Fibroblast of skin of abdomen (primary cell): ENCODE measurements at regions not wholly inside any gene's neighbourhood (a gene's known extent, or its start where the extent isn't known, plus 50 kb on each side); places are given as distances from the start of the nearest gene placed in this dataset.
"Not testable (repeated sequence)": the region's sequence is repeated elsewhere in the genome, so short reads cannot be mapped to it uniquely, and the experiment has no call there.

ENCODE experiments used
- DNase-seq: peaks from one replicate; pipeline ENCODE4 v3.0.0-alpha.2; 2013

DNA sequence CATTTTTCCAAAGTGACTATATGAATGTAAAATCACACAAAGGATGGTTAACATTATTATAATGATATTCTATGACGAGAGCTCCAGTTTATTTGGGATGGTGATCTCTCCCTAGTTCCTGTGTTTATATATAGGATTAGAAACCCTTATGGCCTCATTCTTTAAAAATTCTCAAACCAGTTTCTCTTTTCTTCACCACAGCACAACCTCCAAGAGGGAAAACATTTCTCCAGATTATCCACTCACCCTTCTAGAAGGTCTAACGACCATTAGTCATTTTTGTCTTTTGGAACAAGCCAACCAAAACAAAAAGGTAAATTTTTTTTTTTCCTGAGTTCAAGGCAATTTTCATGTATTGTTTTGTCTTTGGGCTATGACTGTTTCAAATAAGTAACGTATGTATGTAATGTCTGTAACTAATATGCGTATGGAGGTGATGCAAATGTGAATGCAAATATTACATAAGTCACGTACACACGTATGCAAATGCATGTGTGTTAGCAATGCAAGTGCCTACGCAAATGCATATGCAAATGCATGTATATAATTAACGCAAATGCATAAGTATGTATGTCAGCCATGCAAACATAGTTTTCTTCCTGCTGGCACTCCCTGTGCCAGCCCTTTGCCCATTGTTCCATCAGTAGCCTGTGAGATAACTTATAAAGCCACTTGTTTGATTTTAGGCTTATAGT is 72.5 kb upstream of the MORC3 start:
- DNase-seq: peak; percentile 50

DNA sequence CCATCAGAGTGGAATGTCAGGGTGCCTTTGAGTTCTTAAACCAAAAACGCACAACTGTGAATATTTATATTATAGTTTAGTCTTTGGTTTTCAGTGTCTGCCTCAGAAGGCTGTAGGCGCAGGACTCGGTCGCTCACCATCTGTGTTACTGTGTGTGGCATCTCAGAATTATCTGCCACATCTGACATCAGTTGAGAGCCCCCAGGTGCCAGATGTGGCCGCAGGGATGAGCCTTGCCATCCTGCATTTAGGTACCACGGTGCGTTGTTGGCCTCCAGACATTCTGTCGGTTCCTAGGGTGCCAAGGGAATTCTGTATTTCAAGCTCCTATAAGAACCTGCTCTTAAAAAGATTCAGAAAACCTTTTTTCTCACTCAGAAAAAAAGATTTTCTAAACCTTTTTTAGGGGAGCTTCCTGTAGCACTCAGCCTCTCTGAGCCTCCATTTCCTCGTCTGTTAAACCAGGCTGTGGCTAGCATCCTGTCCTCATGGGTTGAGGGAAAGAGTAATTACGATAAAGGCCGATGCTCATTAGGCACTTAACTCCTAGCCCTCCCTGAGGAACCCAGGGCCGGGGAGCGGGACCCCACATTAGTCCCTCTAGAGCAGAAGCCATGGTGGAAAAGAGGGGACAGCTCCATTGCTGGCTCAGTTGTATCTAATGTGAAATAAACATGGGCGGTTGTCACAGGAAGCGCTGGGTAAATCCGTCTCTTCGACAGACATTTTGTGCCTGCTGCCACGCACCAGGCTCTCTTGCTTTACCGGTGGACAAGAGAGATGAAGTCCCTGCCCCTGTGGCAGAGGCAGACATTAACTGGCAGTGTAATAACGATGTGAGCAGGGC is 70.2 kb upstream of the MORC3 start:
- no peak for DNase-seq

DNA sequence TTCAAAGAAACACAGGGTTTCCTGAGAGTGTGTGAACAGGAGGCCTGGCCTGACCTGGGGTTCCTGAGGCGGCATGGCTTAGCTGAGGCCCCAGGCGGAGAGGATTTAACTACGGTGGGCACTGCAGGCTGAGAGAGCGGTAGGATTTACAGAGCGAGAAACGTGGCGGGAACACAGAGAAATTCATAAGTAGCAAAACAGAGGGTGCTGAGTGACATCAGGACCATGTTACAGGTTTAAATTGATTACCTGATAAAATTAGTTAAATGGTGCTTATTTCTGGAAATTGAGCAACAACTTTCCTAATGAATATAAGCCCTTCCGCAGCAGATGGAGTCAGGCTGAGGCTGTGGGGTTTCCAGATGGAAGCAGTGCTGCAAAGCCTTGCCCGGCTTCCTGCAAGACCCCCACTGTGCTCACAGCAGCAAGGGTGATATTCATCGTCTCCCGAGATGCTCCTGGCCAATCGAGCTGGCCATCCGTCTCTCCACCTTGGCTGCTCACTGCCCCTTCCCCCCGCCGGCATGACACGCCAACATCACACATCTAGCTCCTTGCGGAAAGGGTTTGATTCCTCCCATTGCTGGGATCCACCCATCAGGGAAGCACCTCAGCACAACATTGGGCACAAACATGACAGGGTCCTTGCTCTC is 69.4 kb upstream of the MORC3 start:
- DNase-seq: no peak

DNA sequence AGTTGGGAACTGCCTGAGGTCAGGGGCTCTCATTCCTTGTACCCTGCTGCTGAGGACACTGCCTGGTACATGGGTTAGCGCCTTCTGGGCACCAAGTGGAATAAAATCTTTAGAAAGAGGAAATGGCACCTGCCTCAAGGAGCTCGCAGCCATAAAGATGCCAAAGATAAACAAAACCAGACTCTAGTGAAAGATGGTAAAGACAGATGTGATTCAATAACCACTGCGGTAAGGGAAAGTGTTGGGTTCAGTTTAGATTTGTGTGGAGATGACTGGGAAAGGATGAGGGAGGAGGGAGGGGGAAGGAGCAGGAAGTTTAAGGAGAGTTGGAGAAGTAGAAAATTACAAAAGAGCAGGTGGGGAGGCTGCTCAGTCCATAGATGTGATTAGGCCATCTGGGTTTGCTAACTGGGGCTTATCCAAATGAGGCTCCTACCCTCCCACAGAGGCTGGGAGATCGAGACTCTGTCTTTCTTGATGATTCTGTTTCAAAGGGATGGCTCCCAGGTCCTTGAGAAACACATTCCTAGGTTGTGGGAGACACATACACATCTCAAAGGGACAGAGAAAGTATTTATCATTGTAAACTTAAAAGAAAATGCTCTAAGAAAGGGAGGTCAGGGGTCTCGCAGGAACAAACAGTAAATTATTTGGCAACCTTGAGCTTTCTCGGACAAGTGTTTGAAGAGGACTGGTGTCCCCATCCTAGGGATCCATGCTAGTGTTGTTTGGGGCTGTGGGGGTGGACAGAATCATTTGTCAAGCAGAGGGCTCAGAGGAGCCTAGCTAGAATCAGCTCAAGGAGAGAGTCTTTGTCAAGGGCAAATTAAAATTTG is 65.7 kb upstream of the MORC3 start:
- DNase-seq: no peak

DNA sequence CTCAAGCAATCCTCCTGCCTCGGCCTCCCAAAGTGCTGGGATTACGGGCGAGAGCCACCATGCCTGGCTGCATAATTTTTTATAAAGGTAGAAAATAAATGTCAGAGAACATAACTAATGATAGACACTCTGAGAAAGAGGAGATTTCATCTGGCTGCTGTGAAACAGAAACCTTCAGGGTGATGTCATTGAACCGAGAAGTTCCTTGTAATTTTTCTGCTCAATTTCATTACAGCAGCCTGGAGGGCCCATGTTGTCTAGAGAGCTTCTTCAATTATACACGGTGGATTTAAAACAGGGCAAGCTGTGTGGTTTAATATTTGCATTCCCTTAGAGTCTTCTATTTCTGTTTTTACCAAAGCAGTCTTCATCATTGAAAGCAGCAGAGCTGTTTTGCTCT is 64.3 kb upstream of the MORC3 start:
- no peak for DNase-seq

DNA sequence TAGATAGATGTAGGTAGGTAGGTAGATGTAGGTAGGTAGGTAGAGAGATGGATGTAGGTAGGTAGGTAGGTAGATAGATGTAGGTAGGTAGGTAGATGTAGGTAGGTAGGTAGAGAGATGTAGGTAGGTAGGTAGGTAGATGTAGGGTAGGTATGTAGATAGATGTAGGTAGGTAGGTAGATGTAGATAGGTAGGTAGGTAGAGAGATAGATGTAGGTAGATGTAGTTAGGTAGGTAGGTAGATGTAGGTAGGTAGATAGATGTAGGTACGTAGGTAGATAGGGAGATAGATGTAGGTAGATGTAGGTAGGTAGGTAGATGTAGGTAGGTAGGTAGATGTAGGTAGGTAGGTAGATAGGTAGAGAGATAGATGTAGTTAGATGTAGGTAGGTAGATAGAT is 62.3 kb upstream of the MORC3 start:
- DNase-seq: no peak

DNA sequence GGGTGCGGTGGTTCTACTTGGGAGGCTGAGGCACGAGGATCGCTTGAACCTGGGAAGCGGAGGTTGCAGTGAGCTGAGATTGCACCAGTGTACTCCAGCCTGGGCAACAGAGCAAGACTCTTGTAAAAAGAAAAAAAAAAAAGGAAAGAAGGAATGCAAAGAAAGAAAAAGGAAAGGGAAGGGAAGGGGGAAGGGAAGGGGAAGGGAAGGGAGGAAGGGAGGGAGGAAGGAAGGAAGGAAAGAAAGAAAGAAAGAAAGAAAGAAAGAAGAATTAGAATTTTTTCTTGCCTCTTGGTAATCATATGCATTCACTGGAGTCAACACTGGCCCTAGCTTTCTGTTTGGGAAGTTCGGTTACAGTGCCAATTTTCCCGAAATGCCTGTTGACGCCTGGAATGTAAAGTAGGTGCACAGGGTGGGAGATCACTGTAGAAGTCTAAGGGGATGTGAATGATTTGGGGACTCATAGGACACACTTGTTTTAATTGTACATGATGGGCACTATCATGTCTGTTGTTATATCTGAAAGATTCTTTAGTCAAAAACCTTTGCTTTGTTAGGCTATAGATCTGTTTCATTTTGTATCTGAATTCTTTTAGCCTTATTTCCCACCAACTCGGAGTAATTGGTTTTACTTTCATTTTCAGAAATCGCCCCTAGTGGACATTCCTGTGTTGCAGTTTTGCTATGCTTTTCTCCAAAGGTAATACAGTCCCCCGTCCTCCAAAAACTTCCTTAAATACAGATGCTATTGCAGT is 59.8 kb upstream of the MORC3 start:
- DNase-seq: peak; percentile 68

DNA sequence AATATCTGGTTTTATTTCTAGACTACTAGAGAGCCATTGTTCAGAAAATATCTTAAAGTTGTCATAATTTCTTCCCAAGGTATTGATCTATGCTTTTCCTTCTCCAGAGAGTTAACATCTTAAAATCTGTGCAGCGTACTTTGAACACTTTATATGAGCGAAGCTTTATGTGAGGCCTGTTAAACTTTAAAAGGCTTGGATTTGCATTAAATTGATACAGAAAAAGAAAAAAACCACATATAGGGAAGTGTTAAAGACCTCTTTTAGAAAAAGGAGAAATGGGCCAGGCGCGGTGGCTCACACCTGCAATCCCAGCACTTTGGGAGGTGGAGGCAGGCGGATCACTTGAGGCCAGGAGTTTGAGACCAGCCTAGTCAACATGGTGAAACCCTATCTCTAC is 59.2 kb upstream of the MORC3 start:
- DNase-seq: no peak

DNA sequence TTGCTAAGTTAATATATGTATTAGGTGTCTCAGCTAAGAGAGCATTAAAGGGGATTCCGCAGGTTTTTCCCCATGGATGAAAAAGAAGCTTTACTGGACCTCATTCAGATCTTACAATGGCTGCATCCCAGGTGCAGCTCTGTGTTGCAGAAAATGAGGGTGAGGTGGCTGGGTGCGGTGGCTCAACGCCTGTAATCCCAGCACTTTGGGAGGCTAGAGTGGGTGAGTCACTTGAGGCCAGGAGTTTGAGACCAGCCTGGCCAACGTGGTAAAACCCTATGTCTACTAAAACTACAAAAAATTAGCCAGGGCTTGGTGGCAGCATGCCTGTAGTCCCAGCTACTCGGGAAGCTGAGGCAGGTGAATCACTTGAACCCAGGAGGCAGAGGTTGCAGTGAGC is 58.5 kb upstream of the MORC3 start:
- DNase-seq: no peak

DNA sequence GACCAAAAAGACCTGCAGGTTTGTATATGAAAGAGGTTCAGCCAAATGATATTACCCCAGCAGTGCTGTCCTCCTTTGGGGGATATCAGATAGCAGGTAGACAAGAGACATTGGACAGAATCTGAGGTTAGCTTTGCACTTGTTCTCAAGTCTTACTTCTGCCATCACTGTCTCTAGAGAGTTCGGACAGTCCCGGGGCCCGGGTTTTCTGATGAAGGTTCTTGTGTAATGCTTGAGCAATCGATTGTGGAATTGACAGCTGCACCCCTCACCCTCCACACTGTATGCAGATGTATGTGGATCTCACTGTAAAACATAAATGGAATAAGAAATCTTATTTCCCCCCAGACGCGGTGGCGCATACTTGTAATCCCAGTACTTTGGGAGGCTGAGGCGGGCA is 56.2 kb upstream of the MORC3 start:
- no peak for DNase-seq

DNA sequence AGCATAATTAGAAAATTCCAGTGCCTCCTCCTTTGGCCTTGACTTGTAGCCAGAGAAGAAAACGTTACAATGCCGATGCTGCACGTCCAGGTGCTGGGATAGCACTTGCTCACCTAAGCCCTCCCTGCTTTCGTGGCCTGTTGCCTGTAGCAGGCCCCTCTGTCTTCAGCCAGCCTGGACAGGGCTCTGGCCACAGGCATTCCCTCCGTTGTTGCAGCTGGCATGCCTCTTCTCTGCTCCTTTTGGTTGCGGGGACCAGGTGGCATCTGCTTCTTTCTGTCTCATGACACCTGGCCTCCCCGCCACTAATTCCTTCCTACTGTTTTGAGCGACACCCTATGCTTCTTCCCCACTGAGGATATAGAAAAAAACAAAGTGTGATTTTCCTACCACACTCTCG is 54.6 kb upstream of the MORC3 start:
- DNase-seq: no peak

DNA sequence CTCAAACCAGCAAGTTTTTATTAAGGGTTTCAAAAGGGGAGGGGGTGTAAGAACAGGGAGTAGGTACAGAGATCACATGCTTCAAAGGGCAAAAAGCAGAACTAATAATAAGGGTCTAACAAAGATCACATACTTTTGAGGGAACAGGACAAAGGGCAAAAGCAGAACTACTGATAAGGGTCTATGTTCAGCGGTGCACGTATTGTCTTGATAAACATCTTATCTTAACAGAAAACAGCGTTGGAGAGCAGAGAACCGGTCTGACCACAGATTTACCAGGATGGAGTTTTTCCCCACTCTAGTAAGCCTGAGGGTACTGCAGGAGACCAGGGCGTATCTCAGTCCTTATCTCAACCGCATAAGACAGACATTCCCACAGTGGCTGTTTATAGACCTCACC is 52.2 kb upstream of the MORC3 start:
- DNase-seq: not testable (repeated sequence)

DNA sequence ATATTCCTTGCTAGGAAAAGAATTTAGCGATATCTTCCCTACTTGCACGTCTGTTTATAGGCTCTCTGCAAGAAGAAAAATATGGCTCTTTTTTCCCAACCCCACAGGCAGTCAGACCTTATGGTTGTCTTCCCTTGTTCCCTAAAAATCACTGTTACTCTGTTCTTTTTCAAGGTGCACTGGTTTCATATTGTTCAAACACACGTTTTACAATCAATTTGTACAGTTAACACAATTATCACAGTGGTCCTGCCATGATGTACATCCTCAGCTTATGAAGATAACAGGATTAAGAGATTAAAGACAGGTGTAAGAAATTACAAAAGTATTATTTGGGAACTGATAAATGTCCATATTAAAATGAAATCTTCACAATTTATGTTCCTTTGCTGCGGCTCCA is 51.7 kb upstream of the MORC3 start:
- not testable (repeated sequence) for DNase-seq
